ENCODE measurements at regions not wholly inside any gene's neighbourhood (a gene's known extent, or its start where the extent isn't known, plus 50 kb on each side); places are given as distances from the start of the nearest gene placed in this dataset.

- TF ChIP-seq BHLHE40 (IDR thresholded peaks at IDR 0.05; ENCODE audit: borderline replicate concordance in 1 of 2, low read depth in 2 of 2, low read length in 1 of 2) = no peak
- TF ChIP-seq ZNF217 (IDR thresholded peaks at IDR 0.05) = no peak
- TF ChIP-seq REST (IDR thresholded peaks at IDR 0.05; ENCODE audit: low read depth, low read length) = no peak
- no peak for TF ChIP-seq MEF2B (IDR thresholded peaks at IDR 0.05; ENCODE audit: partially characterized antibody, poor library complexity, severe bottlenecking)
- TF ChIP-seq SIN3A (IDR thresholded peaks at IDR 0.05; ENCODE audit: low read depth, low read length) = no peak
- TF ChIP-seq TARDBP (IDR thresholded peaks at IDR 0.05; ENCODE audit: borderline replicate concordance) = no peak
- TF ChIP-seq MXI1 (IDR thresholded peaks at IDR 0.05; ENCODE audit: low read depth, low read length) = no peak
- no peak for TF ChIP-seq CHD4 (IDR thresholded peaks at IDR 0.05)
These were observed 187.2 kb downstream of the CENPW start for GRCh38 chr6:126526996-126527606.

All from GM12878 (cell line).